ENCODE measurements at regions not wholly inside any gene's neighbourhood (a gene's known extent, or its start where the extent isn't known, plus 50 kb on each side); places are given as distances from the start of the nearest gene placed in this dataset.

DNA sequence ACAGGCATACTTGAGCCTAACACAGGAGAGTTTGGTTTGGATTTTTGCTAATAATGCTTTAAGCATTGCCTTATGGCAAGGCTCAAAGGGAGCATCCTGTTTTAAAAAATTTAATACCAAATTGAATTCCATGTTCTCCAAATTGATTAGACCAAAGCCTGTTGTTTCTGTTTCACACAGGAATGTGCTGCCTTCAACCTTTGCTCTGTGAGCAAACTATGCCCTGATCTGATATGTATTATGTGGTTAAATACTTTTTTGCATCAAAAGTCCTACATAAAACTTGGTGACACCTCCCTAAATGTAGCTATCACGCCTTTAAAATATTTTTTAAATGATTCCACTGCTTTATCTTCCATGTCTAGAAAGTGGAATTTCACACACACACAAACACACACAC, 691.4 kb downstream of the CPS1 start:
- no peak for DNase-seq

DNA sequence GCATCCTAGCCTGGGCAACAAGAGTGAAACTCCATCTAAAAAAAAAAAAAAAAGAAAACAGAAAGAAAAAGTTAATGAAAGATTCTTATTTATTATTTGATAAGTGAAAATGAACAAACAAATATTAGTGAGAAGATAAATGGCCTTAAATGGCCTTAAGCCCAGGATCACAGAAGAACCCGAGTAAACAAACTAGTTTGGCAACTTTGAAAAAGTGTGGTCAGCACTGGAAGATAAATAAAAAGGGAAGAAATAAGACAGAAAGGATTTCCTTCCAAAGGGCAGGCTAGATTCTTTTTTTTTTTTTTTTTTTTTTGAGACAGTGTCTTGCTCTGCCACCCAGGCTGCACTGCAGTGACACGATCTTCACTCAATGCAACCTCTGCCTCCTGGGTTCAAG, 692.4 kb downstream of the CPS1 start:
- DNase-seq = no peak

DNA sequence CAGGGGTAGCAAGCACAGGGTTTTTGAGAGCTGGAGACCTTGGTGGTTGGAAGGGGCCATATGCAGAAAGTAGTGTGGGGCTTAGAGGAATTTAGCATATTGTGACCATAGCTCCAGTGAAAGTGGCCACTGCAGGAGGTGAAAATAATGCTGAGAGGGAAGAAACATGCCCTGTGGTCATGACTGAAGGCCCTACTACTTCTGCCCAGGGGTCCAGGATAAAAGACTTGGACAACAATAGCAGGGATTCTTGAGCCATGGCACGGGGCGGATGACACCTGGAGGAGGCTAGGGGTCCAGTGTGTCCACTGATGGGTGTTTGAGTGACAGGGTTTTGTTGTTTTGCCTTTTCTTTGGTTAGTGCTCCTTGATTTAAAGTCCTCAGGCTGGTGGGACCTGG, 694.6 kb downstream of the CPS1 start:
- DNase-seq = no peak

DNA sequence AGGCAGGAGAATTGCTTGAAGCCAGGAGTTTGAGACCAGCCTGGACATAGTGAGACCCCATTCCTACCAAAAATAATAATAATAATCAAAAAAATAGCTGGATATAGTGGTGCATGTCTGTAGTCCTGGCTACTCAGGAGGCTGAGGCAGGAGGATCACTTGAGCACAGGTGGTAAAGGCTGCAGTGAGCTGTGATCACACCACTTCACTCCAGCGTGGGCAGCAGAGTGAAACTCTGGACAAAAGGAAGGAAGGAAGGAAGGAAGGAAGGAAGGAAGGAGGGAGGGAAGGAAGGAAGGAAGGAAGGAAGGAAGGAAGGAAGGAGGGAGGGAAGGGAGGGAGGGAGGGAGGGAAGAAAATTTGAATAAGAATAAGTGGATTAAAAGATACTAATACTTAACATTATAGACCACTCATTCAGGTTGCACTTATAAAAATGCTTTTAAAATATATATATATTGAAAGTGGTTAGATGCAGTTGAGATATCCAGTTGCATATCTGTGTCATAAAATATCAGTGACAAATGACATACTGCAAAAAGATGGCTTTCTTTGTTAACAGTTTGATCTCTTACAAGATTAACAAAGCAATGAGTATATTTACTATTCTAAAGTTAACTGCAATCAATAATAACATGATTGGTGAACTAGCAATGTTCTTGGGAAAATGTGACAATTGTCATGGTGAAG, 702.4 kb downstream of the CPS1 start:
- DNase-seq = no peak

DNA sequence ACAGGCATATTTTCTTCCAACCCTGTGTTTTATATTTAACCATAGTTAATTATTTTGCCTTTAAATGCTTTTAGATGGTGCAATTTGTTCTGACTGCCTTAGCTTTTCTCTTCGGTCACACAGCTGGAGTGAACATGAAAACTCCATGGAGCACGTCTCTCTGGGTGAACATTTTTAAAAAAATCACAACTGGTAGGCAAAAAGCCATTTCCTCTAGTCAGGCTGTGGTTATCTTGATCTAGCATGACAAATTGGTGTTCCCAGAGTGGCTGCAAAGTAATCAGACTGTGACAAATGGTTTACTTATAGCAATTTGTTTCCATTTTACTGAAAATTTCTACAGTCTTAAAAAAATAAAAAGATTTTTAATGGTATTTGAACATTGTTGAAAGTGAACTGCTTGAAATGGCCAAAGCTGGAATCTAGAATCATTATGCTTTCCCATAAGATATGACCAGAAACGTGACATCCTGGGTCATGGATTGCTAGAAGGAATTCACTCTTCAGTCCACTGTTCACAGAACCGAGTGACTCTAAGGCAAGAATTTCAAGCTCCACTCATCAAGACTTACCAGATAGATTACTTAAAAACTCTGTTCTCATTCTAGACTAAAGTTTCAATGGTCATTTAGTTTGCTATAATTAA, 703.6 kb downstream of the CPS1 start:
- no peak for DNase-seq

DNA sequence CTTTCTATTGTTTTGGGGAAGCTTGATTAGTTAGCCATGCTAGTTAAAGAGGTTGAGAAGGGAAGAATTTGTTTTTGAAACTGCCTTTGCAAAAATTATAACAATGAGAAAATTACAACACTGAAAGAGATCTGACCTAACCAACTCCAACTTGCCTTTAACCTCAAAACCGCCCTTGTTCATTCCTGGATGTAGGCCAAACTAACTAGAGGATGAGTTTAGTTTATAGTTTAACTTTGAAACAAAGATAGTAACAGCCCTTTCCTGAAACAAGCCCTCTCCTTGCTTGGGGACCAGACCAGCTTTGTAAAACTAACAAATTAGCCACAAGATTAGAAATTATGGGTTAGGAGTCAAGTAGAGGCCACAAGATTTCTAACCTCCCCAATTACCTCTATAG, 713.9 kb downstream of the CPS1 start:
- no peak for DNase-seq

DNA sequence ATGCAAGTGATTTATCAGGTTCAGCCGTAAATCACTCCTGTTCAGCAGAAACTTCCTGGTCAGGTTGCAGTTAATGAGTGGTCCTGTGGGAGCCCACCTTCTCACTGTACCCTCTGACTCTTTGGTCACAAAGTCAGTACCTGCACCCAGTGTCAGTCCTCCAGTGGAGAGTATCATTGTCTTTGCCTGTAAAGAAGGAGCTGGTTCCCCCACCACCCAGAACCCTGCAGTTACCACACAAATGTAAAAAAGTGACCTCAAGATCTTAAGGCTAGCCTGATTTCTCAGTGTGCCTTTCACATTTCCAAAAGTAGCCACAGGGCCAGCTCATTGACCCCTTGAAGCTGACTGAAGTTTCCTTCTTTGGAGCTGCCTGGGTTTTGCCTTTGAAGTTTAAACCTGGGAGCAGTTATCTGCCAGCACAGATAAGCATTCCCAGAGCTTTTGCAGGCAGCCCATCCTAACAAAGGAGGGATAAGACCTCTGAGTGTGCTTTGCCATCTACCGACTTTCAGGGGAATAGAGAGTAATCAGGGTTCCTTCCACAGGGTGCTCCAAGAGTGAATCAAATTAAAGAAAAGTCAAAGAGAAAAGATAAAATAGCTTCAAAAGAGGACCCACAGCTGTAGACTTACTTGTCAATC, 725.2 kb downstream of the CPS1 start:
- DNase-seq = no peak

DNA sequence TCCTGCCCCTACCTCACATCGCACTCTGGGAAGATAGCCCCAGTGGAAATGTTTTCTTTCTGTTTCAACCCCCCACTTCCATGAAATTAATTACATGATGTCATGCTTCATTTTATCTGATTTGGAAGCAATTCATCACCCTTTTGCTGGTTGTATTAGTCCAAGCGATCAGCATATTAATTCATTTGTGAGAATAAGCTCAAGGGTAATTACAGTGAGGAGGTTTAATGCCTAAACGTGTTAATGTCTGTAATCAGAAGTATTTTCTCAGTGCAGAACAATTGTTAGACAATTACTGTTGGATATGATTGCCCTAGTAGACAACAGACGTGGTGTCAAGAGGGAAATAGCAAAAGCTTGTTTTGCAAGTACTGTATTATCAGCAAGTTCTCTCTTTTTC, 746.3 kb downstream of the CPS1 start:
- DNase-seq = no peak

DNA sequence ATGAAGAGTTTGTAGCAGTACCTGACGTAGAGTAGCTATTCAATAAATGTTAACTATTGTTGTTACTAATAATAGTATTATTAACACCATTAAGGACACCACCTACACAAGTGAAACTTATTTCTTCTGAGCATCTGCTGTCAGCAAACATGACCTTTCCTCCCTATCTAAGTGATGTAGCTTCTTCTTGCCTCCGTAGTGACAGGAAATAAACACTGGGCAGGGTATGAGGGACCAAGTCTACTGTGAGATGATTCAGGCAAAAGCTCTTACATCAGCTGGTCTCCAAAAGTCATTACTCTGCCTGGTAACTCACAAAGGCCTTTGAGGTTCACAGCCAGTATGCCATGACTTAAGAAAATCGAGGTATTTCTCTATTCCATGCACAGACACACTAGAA, 750.5 kb downstream of the CPS1 start:
- DNase-seq = no peak
